HAP-1 (cell line): ENCODE measurements at regions not wholly inside any gene's neighbourhood (a gene's known extent, or its start where the extent isn't known, plus 50 kb on each side); places are given as distances from the start of the nearest gene placed in this dataset.

Experiments used
- DNase-seq, 2 experiments: peaks; one replicate each; pipeline ENCODE4 v3.0.0-alpha.2; 2016 to 2020; ENCODE audit warnings: low spot score in 2 of 2
- H3K27me3 ChIP-seq: fragments of 250-450 bp; sonication (Bioruptor Pico); 2 replicates; pipeline ENCODE4 v1.5.1; 2020; ENCODE audit warnings: low read depth, mild to moderate bottlenecking, moderate library complexity
- H3K36me3 ChIP-seq: fragments of 250-450 bp; sonication (Bioruptor Pico); replicated peaks from 2 replicates; pipeline ENCODE4 v1.5.1; 2020; ENCODE audit warnings: mild to moderate bottlenecking
- H3K4me1 ChIP-seq: fragments of 250-450 bp; sonication (Bioruptor Pico); 2 replicates; pipeline ENCODE4 v1.5.1; 2020; ENCODE audit warnings: mild to moderate bottlenecking
- H3K4me3 ChIP-seq: fragments of 250-450 bp; sonication (Bioruptor Pico); 2 replicates; pipeline ENCODE4 v1.5.1; 2020; ENCODE audit warnings: mild to moderate bottlenecking, moderate library complexity
- H3K9me3 ChIP-seq: fragments of 250-450 bp; sonication (Bioruptor Pico); 2 replicates; pipeline ENCODE4 v1.5.1; 2020; ENCODE audit warnings: mild to moderate bottlenecking, moderate library complexity
- in situ Hi-C: fragments of 300-500 bp; cut with MboI; formaldehyde crosslinking; loops from 3 replicates; pipeline ENCODE4 v1.14.3; 2020; ENCODE audit warnings: low sequenced_read_pairs, inconsistent platforms, mixed read lengths

DNA sequence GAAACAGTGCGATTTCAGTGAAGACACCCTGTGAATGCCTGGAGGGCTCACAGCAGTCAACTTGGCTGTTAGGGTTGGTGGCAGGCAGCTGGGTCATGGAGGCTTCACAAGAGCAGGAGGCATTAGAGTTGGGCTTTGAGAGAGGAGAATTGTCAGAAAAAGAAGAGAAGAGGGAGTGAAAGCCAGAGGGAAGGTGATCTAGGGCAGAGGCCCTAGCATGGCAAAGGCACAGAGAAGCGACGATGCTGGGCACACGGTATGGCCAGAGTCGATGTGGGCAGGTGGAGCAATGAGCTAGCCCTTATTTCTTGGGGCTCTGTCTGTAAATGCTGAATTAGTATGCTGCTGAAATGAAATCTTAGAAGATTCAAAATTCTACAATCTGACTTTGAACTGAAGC is 52.6 kb upstream of the OLFM4 start:
- in situ Hi-C loops, result no loop called here
- Histone ChIP-seq H3K4me3 (no peak overlapping the region), H3K4me1 (no peaks in the 10 kb centered on the region), H3K27me3 (peaks cover 27% of the 10 kb centered on the region), H3K9me3 (no peaks in the 10 kb centered on the region), H3K36me3 (no peaks in the 10 kb centered on the region)
- no peak for DNase-seq

DNA sequence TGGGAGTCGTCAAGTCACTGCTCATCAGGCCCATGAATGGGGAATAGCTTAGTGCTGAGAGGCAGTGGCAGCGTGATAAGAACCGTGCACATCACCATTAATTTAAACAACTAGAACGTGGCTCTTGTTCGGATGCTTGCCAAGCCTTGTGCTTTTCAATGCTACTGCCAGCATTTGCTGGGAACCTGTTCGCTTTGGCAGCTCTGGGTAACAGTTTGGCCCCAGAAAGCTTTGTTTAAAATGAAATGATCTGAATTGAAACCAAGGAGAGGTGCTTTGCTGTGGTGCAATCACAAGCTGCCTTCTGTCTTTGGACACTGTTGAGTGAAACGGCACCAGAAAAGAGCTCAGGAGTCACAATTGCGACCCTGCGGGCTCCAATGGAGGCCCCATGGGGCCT is 53.5 kb upstream of the OLFM4 start:
- peaks cover 25% of the 10 kb centered on the region for H3K27me3 ChIP-seq
- in situ Hi-C loops, result no loop called here
- H3K36me3 ChIP-seq, result no peaks in the 10 kb centered on the region
- H3K9me3 ChIP-seq, result no peaks in the 10 kb centered on the region
- DNase-seq, result no peak
- no peak overlapping the region for H3K4me3 ChIP-seq
- H3K4me1 ChIP-seq, result no peaks in the 10 kb centered on the region

DNA sequence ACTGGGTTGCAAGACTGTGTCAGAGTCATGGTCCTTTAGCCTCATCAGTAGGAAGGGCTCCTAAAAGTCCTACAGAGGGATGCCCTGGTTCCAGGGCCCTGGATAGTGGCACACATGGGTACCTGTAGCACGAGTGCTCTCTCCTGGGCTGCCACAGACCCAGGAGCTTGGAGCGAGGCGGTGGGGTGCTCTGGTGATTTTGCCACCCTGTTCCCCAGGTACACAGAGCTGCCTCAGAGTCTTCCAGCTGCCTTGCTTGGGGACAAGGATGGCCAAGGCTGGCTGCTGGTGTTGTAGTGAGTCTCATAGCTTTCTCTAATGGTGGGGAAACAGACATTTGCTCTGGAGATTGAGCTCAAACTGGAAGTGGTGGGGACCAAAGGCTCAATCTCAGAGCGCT is 53.9 kb upstream of the OLFM4 start:
- H3K27me3 ChIP-seq, result peaks cover 26% of the 10 kb centered on the region
- no peaks in the 10 kb centered on the region for H3K36me3 ChIP-seq
- H3K4me3 ChIP-seq, result no peak overlapping the region
- H3K9me3 ChIP-seq, result no peaks in the 10 kb centered on the region
- in situ Hi-C loops, result loop anchor here (25.0 kb wide), 1 partner anchor 312 kb away; the partner anchor contains the start of gene SUGT1
- H3K4me1 ChIP-seq, result no peaks in the 10 kb centered on the region
- DNase-seq, result no peak

DNA sequence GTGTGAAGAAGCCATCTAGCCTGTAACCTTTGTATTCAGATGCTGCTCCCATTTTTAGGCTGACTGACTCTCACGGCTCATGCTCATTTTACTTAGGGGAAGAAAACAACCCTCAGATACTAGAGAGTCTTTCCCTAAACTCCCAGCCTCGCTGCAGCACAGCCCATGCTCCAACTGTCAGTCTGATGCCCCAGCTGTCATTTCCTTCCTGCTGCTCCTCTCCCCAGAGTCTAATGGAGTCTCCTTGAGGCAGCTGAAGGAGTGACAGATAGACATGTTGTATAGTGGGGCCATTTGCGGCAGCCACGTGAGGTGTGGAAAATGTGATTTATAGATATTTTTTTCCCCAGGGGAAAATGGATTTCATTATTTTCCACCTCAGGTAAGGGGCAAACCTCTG is 59.2 kb upstream of the OLFM4 start:
- Histone ChIP-seq H3K4me3 (no peak overlapping the region), H3K36me3 (no peaks in the 10 kb centered on the region), H3K27me3 (peaks cover 30% of the 10 kb centered on the region), H3K4me1 (no peaks in the 10 kb centered on the region), H3K9me3 (no peaks in the 10 kb centered on the region)
- no peak for DNase-seq
- in situ Hi-C loops, result loop anchor here (10.0 to 25.0 kb wide), 2 partner anchors 115 to 307 kb away; partner anchors contain the start of gene SUGT1

DNA sequence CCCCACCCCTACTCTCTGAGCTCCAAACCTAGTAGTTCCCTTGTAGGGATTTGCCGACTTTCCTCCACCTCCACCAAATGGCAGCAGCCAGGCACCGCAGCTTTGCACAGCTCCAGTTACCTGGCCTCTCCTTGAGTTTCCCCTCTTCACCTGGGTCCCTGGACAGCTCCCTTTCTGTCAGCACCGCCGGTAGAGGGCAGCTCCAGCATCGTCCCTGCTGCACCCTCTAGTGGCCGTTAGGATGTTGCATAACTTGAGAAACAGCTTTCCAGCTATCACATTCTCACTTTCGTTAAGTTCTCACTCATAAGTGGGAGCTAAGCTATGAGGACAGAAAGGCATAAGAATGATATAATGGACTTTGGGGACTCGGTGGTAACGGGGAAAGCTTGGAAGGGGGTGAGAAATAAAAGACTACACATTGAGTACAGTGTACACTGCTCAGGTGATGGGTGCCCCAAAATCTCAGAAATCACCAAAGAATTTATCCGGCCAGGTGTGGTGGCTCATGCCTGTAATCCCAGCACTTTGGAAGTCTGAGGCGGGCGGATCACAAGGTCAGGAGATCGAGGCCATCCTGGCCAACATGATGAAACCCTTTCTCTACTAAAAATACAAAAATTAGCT is 60.4 kb upstream of the OLFM4 start:
- peak; percentile 71 to 84 for DNase-seq
- Histone ChIP-seq H3K9me3 (no peaks in the 10 kb centered on the region), H3K27me3 (peaks cover 30% of the 10 kb centered on the region), H3K36me3 (no peaks in the 10 kb centered on the region), H3K4me1 (no peaks in the 10 kb centered on the region), H3K4me3 (no peak overlapping the region)
- in situ Hi-C loops, result loop anchor here (10.0 to 25.0 kb wide), 2 partner anchors 113 to 306 kb away; partner anchors contain the start of gene SUGT1

DNA sequence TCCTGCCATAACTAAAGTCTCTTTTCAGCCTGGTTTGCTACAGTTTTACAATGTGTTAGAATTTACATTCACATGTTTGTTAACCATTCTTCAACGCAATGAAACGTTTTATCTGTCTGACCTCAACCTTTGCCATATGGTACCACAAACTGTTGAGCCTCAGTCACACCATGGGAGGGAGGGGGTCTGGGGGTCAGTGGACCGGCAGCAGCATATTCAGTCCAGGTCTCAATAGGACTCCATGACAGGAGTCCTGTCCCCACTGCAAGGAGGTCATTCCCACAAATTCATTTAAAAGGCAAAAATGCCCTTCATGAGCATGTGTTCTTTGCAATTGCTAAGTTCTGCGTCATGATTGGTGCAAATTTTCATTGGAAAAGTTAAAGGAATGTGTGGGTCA is 66.6 kb upstream of the OLFM4 start:
- Histone ChIP-seq H3K4me3 (no peak overlapping the region), H3K4me1 (no peaks in the 10 kb centered on the region), H3K9me3 (no peaks in the 10 kb centered on the region), H3K36me3 (no peaks in the 10 kb centered on the region), H3K27me3 (peaks cover 7% of the 10 kb centered on the region; the same call in 1 of the 2 replicates)
- in situ Hi-C loops, result loop anchor here (10.0 to 25.0 kb wide), 2 partner anchors 107 to 300 kb away; partner anchors contain the start of gene SUGT1
- no peak for DNase-seq

DNA sequence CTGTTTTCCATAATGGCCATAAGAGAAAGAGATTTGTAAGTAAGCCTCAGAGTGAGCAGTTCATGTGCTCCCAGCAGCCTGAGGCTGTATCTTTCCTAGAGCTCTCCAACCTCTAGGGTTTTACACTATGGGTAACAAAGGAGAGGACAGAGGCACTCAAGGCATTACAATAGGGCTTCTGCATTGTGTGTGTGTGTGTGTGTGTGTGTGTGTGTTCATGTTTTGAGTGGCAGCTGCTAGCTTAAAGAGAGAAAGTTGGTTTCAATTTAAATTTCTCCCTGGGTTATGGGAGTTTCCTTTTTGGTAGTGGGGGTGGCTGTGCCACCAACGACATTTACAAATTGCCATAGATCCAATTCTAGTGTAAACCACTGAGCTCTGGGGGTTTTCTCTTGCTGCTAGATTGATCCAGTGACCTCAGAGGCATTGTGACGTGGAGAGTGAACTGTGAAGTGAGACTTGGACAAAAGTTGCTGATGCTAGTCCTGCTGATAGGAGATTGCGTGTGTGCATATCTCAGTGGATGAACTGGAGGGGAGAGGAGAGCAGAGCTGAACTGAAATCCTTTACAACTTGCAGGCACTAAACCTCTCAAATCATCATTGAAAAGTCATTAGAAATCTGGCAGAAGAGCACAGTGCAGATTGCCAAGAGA is 67.2 kb upstream of the OLFM4 start:
- peak; percentile 29 to 36 for DNase-seq
- no peaks in the 10 kb centered on the region for H3K4me1 ChIP-seq
- in situ Hi-C loops, result loop anchor here (10.0 to 25.0 kb wide), 2 partner anchors 107 to 299 kb away; partner anchors contain the start of gene SUGT1

DNA sequence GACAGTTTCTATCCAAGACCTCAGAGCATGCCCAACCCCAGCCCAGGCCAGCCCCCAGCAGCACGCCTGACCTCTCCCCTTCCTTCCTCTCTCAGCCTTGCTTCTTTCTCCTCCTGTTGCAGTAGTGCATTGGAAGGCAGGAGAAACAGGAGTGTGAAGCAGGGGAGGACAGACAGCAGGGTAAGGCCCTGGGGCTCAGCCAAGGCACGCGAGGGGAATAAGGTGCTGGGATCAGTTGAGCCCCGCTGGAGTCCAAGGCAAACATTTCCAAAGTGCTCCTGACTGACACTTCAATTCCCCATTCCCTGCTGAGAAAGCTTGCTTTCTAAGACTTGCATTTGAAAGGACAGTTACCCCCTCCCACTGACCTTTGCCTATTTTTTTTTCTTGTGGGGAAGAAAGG is 73.1 kb upstream of the OLFM4 start:
- DNase-seq, result peak; percentile 62 to 83
- peaks cover 15% of the 10 kb centered on the region for H3K4me1 ChIP-seq
- H3K27me3 ChIP-seq, result no peaks in the 10 kb centered on the region
- H3K4me3 ChIP-seq, result no peak overlapping the region
- H3K36me3 ChIP-seq, result no peaks in the 10 kb centered on the region
- in situ Hi-C loops, result loop anchor here (25.0 kb wide), 1 partner anchor 293 kb away; the partner anchor contains the start of gene SUGT1
- no peaks in the 10 kb centered on the region for H3K9me3 ChIP-seq

More for the DNA sequence above, 67.2 kb upstream of the OLFM4 start:
- Histone ChIP-seq H3K27me3 (peaks cover 1% of the 10 kb centered on the region; the same call in 1 of the 2 replicates), H3K36me3 (no peaks in the 10 kb centered on the region), H3K9me3 (no peaks in the 10 kb centered on the region), H3K4me3 (no peak overlapping the region)

DNA sequence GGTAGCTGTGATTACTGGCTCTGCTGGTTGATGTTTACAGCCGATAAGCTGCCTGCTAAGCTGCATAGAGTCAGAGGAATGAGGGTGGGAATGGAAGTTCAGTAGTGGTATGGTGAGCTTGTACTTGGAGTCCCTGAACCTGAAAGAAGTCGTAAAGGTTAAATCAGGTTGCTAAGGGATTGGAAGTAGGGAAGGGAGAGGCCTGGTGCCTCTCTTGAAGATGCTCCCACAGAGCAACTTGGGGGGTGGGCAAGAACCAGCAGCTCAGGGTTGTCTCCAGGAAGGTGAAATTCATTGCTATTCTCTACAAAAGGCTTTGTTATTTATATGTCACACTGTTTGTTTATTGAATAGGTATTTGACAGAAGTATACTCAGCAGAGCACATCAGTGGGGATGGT is 73.8 kb upstream of the OLFM4 start:
- no peaks in the 10 kb centered on the region for H3K27me3 ChIP-seq
- no peaks in the 10 kb centered on the region for H3K9me3 ChIP-seq
- in situ Hi-C loops, result loop anchor here (25.0 kb wide), 1 partner anchor 293 kb away; the partner anchor contains the start of gene SUGT1
- peak in 1 of 2 experiments; percentile 8 for DNase-seq
- peaks cover 15% of the 10 kb centered on the region for H3K4me1 ChIP-seq
- no peaks in the 10 kb centered on the region for H3K36me3 ChIP-seq
- no peak overlapping the region for H3K4me3 ChIP-seq

DNA sequence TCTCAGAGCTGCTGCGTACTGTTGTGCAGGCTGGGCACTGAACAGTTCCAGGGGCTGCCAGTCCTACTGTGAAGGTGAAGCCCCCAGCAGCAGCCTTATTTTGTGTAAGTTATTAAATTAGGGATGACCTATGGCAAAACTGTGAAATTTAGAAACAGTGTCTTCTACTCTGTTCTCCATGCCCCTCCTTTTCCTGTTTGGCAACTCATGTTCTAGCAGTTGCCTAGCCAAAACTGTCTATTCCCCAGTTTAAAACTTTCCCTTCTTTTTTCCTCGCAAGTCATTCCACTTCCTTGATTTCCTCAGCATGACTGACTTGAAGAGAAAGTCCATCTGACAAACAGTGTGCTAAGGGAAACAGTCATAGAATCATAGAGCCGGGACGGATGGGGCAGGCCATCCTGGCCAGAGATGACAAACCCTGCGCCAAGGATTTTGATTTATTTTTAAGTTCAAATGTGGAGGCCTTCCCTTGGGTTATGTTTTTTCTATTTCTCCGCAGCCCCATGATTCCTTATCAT is 78.1 kb upstream of the OLFM4 start:
- in situ Hi-C loops, result loop anchor here (25.0 kb wide), 1 partner anchor 288 kb away; the partner anchor contains the start of gene SUGT1
- Histone ChIP-seq H3K27me3 (no peaks in the 10 kb centered on the region), H3K4me1 (peaks cover 9% of the 10 kb centered on the region), H3K36me3 (no peaks in the 10 kb centered on the region), H3K4me3 (no peak overlapping the region), H3K9me3 (no peaks in the 10 kb centered on the region)
- no peak for DNase-seq

DNA sequence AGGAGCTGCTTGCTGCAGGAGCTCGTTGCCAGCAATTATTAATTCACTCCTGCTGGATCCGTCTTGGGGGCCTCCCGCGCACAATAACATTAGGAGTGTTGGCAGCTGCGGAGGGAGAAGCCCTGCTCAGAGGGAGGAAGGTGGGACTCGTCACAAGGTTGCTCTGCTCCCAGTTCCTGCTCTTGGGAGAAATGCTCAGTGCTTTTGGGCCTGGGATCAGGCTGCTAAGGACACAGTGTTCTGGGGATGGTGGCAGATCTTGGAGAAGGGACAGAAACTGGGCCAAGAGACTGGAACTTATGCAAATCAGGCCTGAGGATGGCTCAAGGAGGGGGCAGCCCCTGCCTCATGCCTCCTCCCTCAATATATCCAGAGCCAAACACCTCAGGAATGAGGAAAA is 78.9 kb upstream of the OLFM4 start:
- H3K4me3 ChIP-seq, result no peak overlapping the region
- DNase-seq, result no peak
- H3K36me3 ChIP-seq, result no peaks in the 10 kb centered on the region
- in situ Hi-C loops, result loop anchor here (25.0 kb wide), 1 partner anchor 287 kb away; the partner anchor contains the start of gene SUGT1
- H3K27me3 ChIP-seq, result no peaks in the 10 kb centered on the region
- no peaks in the 10 kb centered on the region for H3K9me3 ChIP-seq
- H3K4me1 ChIP-seq, result peaks cover under 1% of the 10 kb centered on the region

DNA sequence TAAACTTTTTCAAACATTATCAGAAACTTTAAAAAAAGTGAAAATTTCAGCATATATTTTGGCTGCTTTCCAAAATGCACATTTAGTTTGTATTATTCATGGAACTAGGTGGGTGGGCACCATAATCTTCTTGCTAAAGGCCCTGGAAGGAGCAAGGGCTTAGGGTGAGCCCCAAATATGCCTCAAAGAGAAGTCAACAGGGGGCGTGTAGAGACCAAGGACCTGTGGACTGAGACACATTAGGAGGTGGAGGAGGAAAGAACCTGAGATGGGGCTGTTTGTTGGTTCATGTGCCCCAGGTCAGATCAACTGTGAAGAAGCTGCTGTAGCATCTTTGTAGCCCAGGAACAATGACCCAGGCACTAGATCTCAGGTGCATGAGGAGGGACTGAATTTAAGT is 79.6 kb upstream of the OLFM4 start:
- H3K4me3 ChIP-seq, result no peak overlapping the region
- H3K36me3 ChIP-seq, result no peaks in the 10 kb centered on the region
- in situ Hi-C loops, result no loop called here
- no peaks in the 10 kb centered on the region for H3K4me1 ChIP-seq
- H3K27me3 ChIP-seq, result no peaks in the 10 kb centered on the region
- no peaks in the 10 kb centered on the region for H3K9me3 ChIP-seq
- no peak for DNase-seq

DNA sequence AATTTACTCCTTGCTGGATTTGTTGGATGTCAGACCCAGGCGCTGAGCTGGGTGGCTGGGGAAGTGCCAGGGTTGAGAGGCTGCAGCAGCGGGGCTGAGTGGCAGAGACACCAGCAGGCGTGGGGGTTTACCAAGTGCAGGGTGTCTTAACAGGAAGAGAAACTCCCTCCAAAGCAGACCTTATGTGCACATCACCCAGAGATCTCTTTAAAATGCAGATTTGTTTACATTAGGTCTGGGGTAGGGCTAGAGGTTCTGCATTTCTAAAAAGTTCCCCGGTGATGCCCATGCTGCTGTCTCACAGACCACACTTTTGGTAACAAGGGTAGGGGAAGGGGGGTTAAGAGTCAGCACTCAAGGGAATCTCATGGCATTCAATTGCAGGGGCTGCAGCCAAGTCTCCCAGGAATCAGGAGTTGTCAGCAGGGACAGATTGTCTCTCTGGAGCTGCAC is 80.7 kb upstream of the OLFM4 start:
- DNase-seq, result no peak
- no peaks in the 10 kb centered on the region for H3K4me1 ChIP-seq
- H3K36me3 ChIP-seq, result no peaks in the 10 kb centered on the region
- H3K4me3 ChIP-seq, result no peak overlapping the region
- no peaks in the 10 kb centered on the region for H3K9me3 ChIP-seq
- H3K27me3 ChIP-seq, result no peaks in the 10 kb centered on the region
- in situ Hi-C loops, result no loop called here

DNA sequence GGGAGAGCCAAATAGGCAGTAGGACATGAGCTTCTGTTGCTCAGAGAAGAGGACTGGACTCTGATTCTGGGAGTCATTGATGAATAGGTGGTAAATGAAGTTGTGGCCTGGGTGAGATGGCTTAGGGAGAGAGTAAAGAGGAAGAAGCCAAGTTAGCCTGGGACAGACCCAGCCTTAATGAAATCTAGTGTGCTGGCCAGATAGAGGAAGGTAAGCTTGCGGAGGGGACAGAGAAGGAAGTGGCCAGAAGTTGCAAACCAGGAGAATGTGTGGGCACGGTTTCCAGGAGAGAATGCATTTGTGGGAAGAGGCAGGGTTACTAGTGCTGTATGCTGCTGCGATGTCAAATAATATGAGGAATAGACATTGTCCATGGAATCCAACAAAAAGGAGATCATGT is 83.3 kb upstream of the OLFM4 start:
- Histone ChIP-seq H3K4me1 (no peaks in the 10 kb centered on the region), H3K4me3 (no peak overlapping the region), H3K36me3 (no peaks in the 10 kb centered on the region), H3K9me3 (0 out of 2 replicates have a peak, but pooled peaks cover 4% of the 10 kb centered on the region), H3K27me3 (0 out of 2 replicates have a peak, but pooled peaks cover 5% of the 10 kb centered on the region)
- in situ Hi-C loops, result no loop called here
- no peak for DNase-seq
